DOHH2 (cell line): ENCODE measurements at regions not wholly inside any gene's neighbourhood (a gene's known extent, or its start where the extent isn't known, plus 50 kb on each side); places are given as distances from the start of the nearest gene placed in this dataset.

Experiments
- H3F3A ChIP-seq: fragments of 200-600 bp; sonication (generic), shearing (Covaris generic); 2 replicates; pipeline ENCODE4 v1.6.0; 2016; ENCODE audit warnings: antibody characterized with exemption, mild to moderate bottlenecking; ENCODE audit not compliant: control insufficient read depth, insufficient read depth
- H3K27ac ChIP-seq: fragments of 200-600 bp; sonication (generic); 2 replicates; pipeline ENCODE4 v1.5.1; 2014; ENCODE audit warnings: low read depth, mild to moderate bottlenecking, low read length, moderate library complexity
- H3K27me3 ChIP-seq: fragments of 200-600 bp; sonication (generic); 2 replicates; pipeline ENCODE4 v1.6.1; 2014; ENCODE audit warnings: mild to moderate bottlenecking, low read length, mixed read lengths; ENCODE audit not compliant: control insufficient read depth
- H3K36me3 ChIP-seq: fragments of 200-600 bp; sonication (generic); 2 replicates; pipeline ENCODE4 v1.6.1; 2014; ENCODE audit warnings: mild to moderate bottlenecking, low read length, moderate library complexity, mixed read lengths; ENCODE audit not compliant: control insufficient read depth
- H3K4me1 ChIP-seq: fragments of 200-600 bp; sonication (generic); 2 replicates; pipeline ENCODE4 v1.6.1; 2014; ENCODE audit warnings: mild to moderate bottlenecking, low read length, mixed read lengths; ENCODE audit not compliant: control insufficient read depth
- H3K4me2 ChIP-seq: fragments of 200-600 bp; sonication (generic); 2 replicates; pipeline ENCODE4 v1.6.0; 2014; ENCODE audit warnings: mild to moderate bottlenecking, low read length, moderate library complexity
- H3K4me3 ChIP-seq: fragments of 200-600 bp; sonication (generic); 2 replicates; pipeline ENCODE4 v1.5.1; 2014; ENCODE audit warnings: mild to moderate bottlenecking, low read length, mixed read lengths
- H3K79me2 ChIP-seq: fragments of 200-600 bp; sonication (generic); 2 replicates; pipeline ENCODE4 v1.6.1; 2014; ENCODE audit warnings: mild to moderate bottlenecking, low read length, mixed read lengths; ENCODE audit not compliant: control insufficient read depth
- H3K9me2 ChIP-seq: fragments of 200-600 bp; sonication (generic); replicated peaks from 2 replicates; pipeline ENCODE4 v1.6.1; 2014; ENCODE audit warnings: mild to moderate bottlenecking, low read length, mixed read lengths; ENCODE audit not compliant: control insufficient read depth
- H3K9me3 ChIP-seq: fragments of 200-600 bp; sonication (generic); 2 replicates; pipeline ENCODE4 v1.6.1; 2014; ENCODE audit warnings: antibody characterized with exemption, low read length, mixed read lengths; ENCODE audit not compliant: control insufficient read depth, insufficient read depth
- H4K20me1 ChIP-seq: fragments of 200-600 bp; sonication (generic); 2 replicates; pipeline ENCODE4 v1.6.0; 2014; ENCODE audit warnings: low read depth, mild to moderate bottlenecking, antibody characterized with exemption, low read length, moderate library complexity; ENCODE audit not compliant: control insufficient read depth, insufficient read depth
- CTCF ChIP-seq: fragments of 200-600 bp; sonication (generic); IDR thresholded peaks from one replicate; pipeline ENCODE4 v1.5.1; 2014; ENCODE audit warnings: antibody characterized with exemption, mild to moderate bottlenecking, low read depth, low read length; ENCODE audit not compliant: poor library complexity, severe bottlenecking
- EZH2phosphoT487 ChIP-seq: fragments of 200-600 bp; sonication (generic); IDR thresholded peaks from 2 replicates; pipeline ENCODE4 v1.6.1; 2017; ENCODE audit warnings: borderline replicate concordance, mild to moderate bottlenecking, antibody characterized with exemption, low read length, moderate library complexity, mixed read lengths

- Histone ChIP-seq H3K4me3 (no peak overlapping the region), H3K27ac (no peak overlapping the region), H3K27me3 (no peaks in the 10 kb centered on the region), H3K4me2 (no peak overlapping the region), H3K4me1 (no peaks in the 10 kb centered on the region), H3K36me3 (no peaks in the 10 kb centered on the region), H3K9me3 (peaks cover 17% of the 10 kb centered on the region; the same call in 1 of the 2 replicates), H3F3A (no peaks in the 10 kb centered on the region), H4K20me1 (no peaks in the 10 kb centered on the region), H3K9me2 (no peaks in the 10 kb centered on the region), H3K79me2 (no peaks in the 10 kb centered on the region)
- TF ChIP-seq CTCF (no peak), EZH2phosphoT487 (no peak)
Measured at GRCh38 chr2:145066856-145067548, 547.1 kb upstream of the ZEB2 start.

GRCh38 chr2:145066151-145066661 lies 546.3 kb upstream of the ZEB2 start:
- H3K27ac ChIP-seq = no peak overlapping the region
- TF ChIP-seq CTCF = no peak
- no peak for TF ChIP-seq EZH2phosphoT487
- no peaks in the 10 kb centered on the region for H3F3A ChIP-seq
- H3K4me2 ChIP-seq = no peak overlapping the region
- H3K27me3 ChIP-seq = no peaks in the 10 kb centered on the region
- H3K4me1 ChIP-seq = no peaks in the 10 kb centered on the region
- peaks cover 15% of the 10 kb centered on the region; the same call in 1 of the 2 replicates for H3K9me3 ChIP-seq
- no peaks in the 10 kb centered on the region for H3K9me2 ChIP-seq
- no peaks in the 10 kb centered on the region for H3K79me2 ChIP-seq
- H4K20me1 ChIP-seq = no peaks in the 10 kb centered on the region
- H3K36me3 ChIP-seq = no peaks in the 10 kb centered on the region
- H3K4me3 ChIP-seq = no peak overlapping the region

GRCh38 chr2:145065342-145065741 lies 545.4 kb upstream of the ZEB2 start:
- H3K27ac ChIP-seq = no peak overlapping the region
- no peaks in the 10 kb centered on the region for H3K9me2 ChIP-seq
- H3K36me3 ChIP-seq = no peaks in the 10 kb centered on the region
- TF ChIP-seq CTCF (no peak), EZH2phosphoT487 (no peak)
- H3K27me3 ChIP-seq = no peaks in the 10 kb centered on the region
- no peaks in the 10 kb centered on the region for H3K4me1 ChIP-seq
- H3K4me3 ChIP-seq = no peak overlapping the region
- no peaks in the 10 kb centered on the region for H3K79me2 ChIP-seq
- H3K9me3 ChIP-seq = peaks cover 15% of the 10 kb centered on the region; the same call in 1 of the 2 replicates
- no peak overlapping the region for H3K4me2 ChIP-seq
- no peaks in the 10 kb centered on the region for H3F3A ChIP-seq
- no peaks in the 10 kb centered on the region for H4K20me1 ChIP-seq
